ENCODE measurements at regions not wholly inside any gene's neighbourhood (a gene's known extent, or its start where the extent isn't known, plus 50 kb on each side); places are given as distances from the start of the nearest gene placed in this dataset.

- DNase-seq (ENCODE audit: low spot score), result no peak
Measured at GRCh38 chr16:85362443-85362842, 250.2 kb upstream of the CIBAR2 start.

- no peak for DNase-seq (ENCODE audit: low spot score)
Measured at GRCh38 chr16:85363427-85363826, 249.7 kb upstream of the GSE1 start.

- DNase-seq (ENCODE audit: low spot score), result no peak
Measured at GRCh38 chr16:85363881-85364280, 249.2 kb upstream of the GSE1 start.

GRCh38 chr16:85364323-85365040 lies 248.6 kb upstream of the GSE1 start:
- DNase-seq (ENCODE audit: low spot score), result no peak

GRCh38 chr16:85365120-85365519 lies 248.0 kb upstream of the GSE1 start:
- DNase-seq (ENCODE audit: low spot score), result no peak

- no peak for DNase-seq (ENCODE audit: low spot score)
Measured at GRCh38 chr16:85366031-85366763, 246.9 kb upstream of the GSE1 start.

- DNase-seq (ENCODE audit: low spot score), result no peak
Measured at GRCh38 chr16:85367485-85367884, 245.6 kb upstream of the GSE1 start.

- DNase-seq (ENCODE audit: low spot score), result no peak
Measured at GRCh38 chr16:85369060-85369459, 244.1 kb upstream of the GSE1 start.

GRCh38 chr16:85369741-85370528 lies 243.2 kb upstream of the GSE1 start:
- peak; percentile 85 for DNase-seq (ENCODE audit: low spot score)

GRCh38 chr16:85370543-85370880 lies 242.6 kb upstream of the GSE1 start:
- no peak for DNase-seq (ENCODE audit: low spot score)

GRCh38 chr16:85370881-85371651 lies 242.1 kb upstream of the GSE1 start:
- DNase-seq (ENCODE audit: low spot score), result no peak

GRCh38 chr16:85371948-85372347 lies 241.2 kb upstream of the GSE1 start:
- DNase-seq (ENCODE audit: low spot score), result no peak

GRCh38 chr16:85372627-85373372 lies 240.3 kb upstream of the GSE1 start:
- DNase-seq (ENCODE audit: low spot score), result no peak

- DNase-seq (ENCODE audit: low spot score), result no peak
Measured at GRCh38 chr16:85373741-85374570, 239.2 kb upstream of the GSE1 start.

GRCh38 chr16:85374571-85374872 lies 238.6 kb upstream of the GSE1 start:
- no peak for DNase-seq (ENCODE audit: low spot score)

GRCh38 chr16:85375282-85375681 lies 237.8 kb upstream of the GSE1 start:
- DNase-seq (ENCODE audit: low spot score), result no peak

GRCh38 chr16:85376292-85377095 lies 236.6 kb upstream of the GSE1 start:
- DNase-seq (ENCODE audit: low spot score), result no peak

GRCh38 chr16:85377388-85378144 lies 235.6 kb upstream of the GSE1 start:
- no peak for DNase-seq (ENCODE audit: low spot score)

All from D341Med (cell line).